GM12875 (cell line): ENCODE measurements at regions not wholly inside any gene's neighbourhood (a gene's known extent, or its start where the extent isn't known, plus 50 kb on each side); places are given as distances from the start of the nearest gene placed in this dataset.
"Not testable (repeated sequence)": the region's sequence is repeated elsewhere in the genome, so short reads cannot be mapped to it uniquely, and the experiment has no call there.

Experiments
- H3K4me3 ChIP-seq: one replicate; pipeline ENCODE4 v1.5.1; 2011; ENCODE audit warnings: low read depth, low read length, control low read depth
- TF ChIP-seq, protein P1 (sequence below): IDR thresholded peaks from 2 replicates; pipeline ENCODE4 v1.5.1; 2011; ENCODE audit warnings: low read depth, mild to moderate bottlenecking, control low read depth, inconsistent platforms, low read length, moderate library complexity, borderline replicate concordance; ENCODE audit not compliant: insufficient read depth

DNA sequence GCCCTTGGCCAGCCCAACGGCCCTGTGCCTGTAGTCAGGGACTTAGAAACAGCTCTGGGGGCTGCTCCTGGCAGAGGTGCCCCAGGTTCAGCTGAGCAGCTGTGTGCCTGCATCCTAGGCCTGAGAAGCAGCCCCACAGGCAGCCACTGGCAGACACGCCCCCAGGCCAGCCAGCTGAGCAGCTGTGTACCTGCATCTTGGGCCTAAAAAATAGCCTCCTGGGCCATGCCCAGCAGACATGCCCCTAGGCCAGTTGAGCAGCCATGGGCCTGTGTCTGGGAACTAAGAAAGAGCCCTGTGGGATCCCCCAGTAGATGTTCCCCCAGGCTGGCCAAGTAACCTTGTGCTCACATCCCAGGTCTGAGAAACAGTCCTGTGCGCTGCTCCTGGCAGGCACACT is 64.0 kb downstream of the TBR1 start:
- no peak overlapping the region for H3K4me3 ChIP-seq
- TF ChIP-seq, protein P1, sequence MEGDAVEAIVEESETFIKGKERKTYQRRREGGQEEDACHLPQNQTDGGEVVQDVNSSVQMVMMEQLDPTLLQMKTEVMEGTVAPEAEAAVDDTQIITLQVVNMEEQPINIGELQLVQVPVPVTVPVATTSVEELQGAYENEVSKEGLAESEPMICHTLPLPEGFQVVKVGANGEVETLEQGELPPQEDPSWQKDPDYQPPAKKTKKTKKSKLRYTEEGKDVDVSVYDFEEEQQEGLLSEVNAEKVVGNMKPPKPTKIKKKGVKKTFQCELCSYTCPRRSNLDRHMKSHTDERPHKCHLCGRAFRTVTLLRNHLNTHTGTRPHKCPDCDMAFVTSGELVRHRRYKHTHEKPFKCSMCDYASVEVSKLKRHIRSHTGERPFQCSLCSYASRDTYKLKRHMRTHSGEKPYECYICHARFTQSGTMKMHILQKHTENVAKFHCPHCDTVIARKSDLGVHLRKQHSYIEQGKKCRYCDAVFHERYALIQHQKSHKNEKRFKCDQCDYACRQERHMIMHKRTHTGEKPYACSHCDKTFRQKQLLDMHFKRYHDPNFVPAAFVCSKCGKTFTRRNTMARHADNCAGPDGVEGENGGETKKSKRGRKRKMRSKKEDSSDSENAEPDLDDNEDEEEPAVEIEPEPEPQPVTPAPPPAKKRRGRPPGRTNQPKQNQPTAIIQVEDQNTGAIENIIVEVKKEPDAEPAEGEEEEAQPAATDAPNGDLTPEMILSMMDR, result no peak

- TF ChIP-seq, protein P1, result no peak
- no peak overlapping the region for H3K4me3 ChIP-seq
These were observed 65.5 kb downstream of the TBR1 start for GRCh38 chr2:161481619-161482018.

DNA sequence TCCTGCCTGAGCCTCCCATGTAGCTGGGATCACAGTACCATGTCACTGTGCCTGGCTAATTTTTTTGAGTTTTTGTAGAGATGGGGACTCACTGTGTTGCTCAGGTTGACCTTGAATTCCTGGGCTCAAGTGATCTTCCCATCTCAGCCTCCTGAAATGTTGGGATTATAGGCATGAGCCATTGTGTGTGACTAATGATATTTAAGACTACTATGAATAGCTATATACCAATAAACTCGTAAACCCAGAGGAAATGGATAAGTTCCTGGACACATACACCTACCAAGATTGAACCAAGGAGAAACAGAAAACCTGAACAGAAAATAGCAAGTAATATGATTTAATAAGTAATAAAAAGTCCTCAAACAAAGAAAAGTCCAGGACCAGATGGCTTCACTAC is 68.0 kb downstream of the TBR1 start:
- TF ChIP-seq, protein P1, result no peak
- no peak overlapping the region for H3K4me3 ChIP-seq

DNA sequence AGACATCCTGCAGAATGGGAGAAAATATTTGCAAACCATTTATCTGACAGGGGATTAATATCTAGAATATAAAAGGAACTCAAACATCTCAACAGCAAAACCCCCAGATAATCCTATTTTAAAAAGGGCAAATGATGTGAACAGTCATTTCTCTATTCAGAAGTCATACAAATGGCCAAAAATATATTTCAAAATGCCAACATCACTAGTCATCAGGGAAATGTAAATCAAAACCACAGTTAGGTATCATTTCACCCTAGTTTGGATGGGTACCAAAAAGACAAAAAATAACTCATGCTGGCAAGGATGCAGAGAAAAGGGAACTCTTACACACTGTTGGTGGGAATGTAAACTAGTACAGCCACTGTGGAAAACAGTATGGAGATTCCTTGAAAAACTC is 70.0 kb downstream of the TBR1 start:
- TF ChIP-seq, protein P1, result no peak
- H3K4me3 ChIP-seq, result no peak overlapping the region

- TF ChIP-seq, protein P1, result no peak
- H3K4me3 ChIP-seq, result no peak overlapping the region
These were observed 72.1 kb downstream of the TBR1 start for GRCh38 chr2:161488131-161488699.

- H3K4me3 ChIP-seq, result no peak overlapping the region
- TF ChIP-seq, protein P1, result no peak
These were observed 72.8 kb downstream of the TBR1 start for GRCh38 chr2:161488879-161489278.

DNA sequence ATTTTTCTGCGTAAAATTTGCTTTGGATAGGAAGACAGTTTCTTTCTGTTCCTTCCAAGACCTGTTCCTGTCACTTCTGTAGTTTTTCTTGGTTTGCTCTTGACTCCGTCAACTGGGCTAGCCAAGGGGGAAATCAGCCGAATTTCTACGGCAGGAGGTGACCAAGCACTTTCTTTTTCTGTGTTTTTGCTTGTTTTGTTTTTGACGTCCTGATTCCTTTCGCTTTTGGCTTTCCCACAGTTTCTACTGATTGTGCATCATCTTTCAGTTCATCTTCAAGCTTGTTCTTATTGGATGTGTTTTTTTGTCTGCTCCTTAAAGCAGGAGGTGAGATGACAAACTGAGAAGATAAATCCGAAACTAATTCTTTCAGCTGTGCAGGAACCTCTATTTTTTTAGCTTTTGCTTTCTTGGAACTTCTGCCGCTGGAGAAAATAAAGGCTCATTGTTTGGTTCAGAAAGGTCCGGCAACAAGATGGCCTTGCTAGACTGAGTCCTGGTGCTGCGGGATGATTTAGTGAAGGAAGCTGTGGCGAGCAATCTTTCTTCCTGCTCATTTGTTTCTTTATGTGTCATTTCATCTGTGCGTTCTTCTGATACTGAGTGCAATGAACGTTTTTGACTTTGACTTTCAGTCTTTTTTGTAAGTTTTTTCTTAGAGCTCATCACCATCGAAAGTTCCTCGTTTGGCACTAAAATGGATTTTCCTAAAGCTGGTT is 85.0 kb downstream of the TBR1 start:
- peak overlapping the region; percentile 1 for H3K4me3 ChIP-seq

GRCh38 chr2:161502279-161502678 is 86.2 kb downstream of the TBR1 start:
- H3K4me3 ChIP-seq, result not testable (repeated sequence)

GRCh38 chr2:161504628-161505289 is 88.7 kb downstream of the TBR1 start:
- not testable (repeated sequence) for H3K4me3 ChIP-seq

DNA sequence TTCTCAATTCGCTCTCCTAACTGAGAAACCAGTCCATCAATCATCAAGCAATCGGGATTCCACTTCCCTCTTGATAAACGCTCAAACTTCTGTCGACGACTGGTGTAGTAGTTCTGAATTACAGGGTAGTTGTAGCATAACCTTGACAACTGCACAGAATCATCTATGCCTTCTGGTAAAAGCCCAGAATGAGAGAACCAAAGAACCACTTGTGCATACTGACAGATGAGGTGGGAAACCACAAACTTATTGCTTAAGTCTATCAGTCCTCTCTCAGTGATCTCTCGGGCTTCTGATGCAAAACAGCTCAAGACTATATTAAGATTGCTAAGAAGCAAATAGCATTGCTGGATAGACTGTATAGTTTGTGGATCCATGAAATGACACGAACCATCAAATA is 89.4 kb downstream of the TBR1 start:
- H3K4me3 ChIP-seq, result not testable (repeated sequence)

GRCh38 chr2:161513295-161514032 is 97.4 kb downstream of the TBR1 start:
- not testable (repeated sequence) for H3K4me3 ChIP-seq
